Islet precursor cell (in vitro differentiated cells): ENCODE measurements at regions not wholly inside any gene's neighbourhood (a gene's known extent, or its start where the extent isn't known, plus 50 kb on each side); places are given as distances from the start of the nearest gene placed in this dataset.
A peak's percentile ranks its signal among the peaks of the same experiment; 100 is the strongest.
"Not testable (repeated sequence)": the region's sequence is repeated elsewhere in the genome, so short reads cannot be mapped to it uniquely, and the experiment has no call there.

Experiments
- DNase-seq: peaks from one replicate; pipeline ENCODE4 v3.0.0-alpha.2; 2018

- no peak for DNase-seq
Measured at GRCh38 chr3:105285653-105286241, 81.0 kb upstream of the ALCAM start.

- no peak for DNase-seq
Measured at GRCh38 chr3:105293441-105293840, 73.3 kb upstream of the ALCAM start.

- DNase-seq = not testable (repeated sequence)
Measured at GRCh38 chr3:105296182-105296822, 70.4 kb upstream of the ALCAM start.

- DNase-seq = peak; percentile 80
Measured at GRCh38 chr3:105304487-105304886, 62.2 kb upstream of the ALCAM start.

- DNase-seq = no peak
Measured at GRCh38 chr3:105315144-105315543, 51.6 kb upstream of the ALCAM start.

GRCh38 chr3:105315815-105316214 lies 50.9 kb upstream of the ALCAM start:
- DNase-seq = no peak

GRCh38 chr3:105316331-105316730 lies 50.4 kb upstream of the ALCAM start:
- no peak for DNase-seq
